Lower leg skin (tissue), 4 donors: ENCODE measurements at regions not wholly inside any gene's neighbourhood (a gene's known extent, or its start where the extent isn't known, plus 50 kb on each side); places are given as distances from the start of the nearest gene placed in this dataset.

Source experiments
- DNase-seq, 2 donors: peaks; one replicate each; pipeline ENCODE4 v3.0.0-alpha.2; 2019; ENCODE audit warnings: low spot score in 2 of 2
- H3K4me3 ChIP-seq: fragments of 200-600 bp; sonication (generic); 2 replicates; pipeline ENCODE4 v1.5.1; 2017; ENCODE audit warnings: mild to moderate bottlenecking, low read depth; ENCODE audit not compliant: poor library complexity, severe bottlenecking
- POLR2A ChIP-seq, 2 donors: fragments of 450-650 bp; IDR thresholded peaks; one replicate each; pipeline ENCODE4 v1.6.1; 2016 to 2017; ENCODE audit warnings: antibody characterized with exemption in 2 of 2, mild to moderate bottlenecking in 1 of 2, moderate library complexity in 1 of 2
- WGBS, 2 donors: methylation state at CpG; one replicate each; pipeline ENCODE4 v1.1.5; 2018; 5-methylcytosine and 5-hydroxymethylcytosine counted together
- intact Hi-C: fragments of 100-400 bp; cut with DNase I; formaldehyde crosslinking; loops from one replicate; pipeline ENCODE4 v1.15.0; 2023; ENCODE audit warnings: low total_unique reads
- TF ChIP-seq, protein P1 (sequence below), 3 donors: fragments of 450-650 bp; IDR thresholded peaks; one replicate each; pipeline ENCODE4 v1.5.1; 2016; ENCODE audit warnings: antibody characterized with exemption in 3 of 3, mild to moderate bottlenecking in 3 of 3, moderate library complexity in 2 of 3

DNA sequence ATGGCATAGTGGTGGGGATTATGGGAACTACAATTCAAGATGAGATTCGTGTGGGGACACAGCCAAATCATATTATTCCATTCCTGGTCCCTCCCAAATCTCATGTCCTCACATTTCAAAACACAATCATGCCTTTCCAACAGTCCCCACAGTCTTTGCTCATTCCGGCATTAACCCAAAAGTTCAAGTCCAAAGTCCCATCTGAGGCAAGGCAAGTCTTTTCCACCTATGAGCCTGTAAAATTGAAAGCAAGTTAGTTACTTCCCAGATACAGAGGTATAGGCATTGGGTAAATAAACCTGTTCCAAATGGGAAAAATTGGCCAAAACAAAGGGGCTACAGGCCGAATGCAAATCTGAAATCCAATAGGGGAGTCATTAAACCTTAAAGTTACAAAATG, 1063.2 kb downstream of the CDH11 start:
- TF ChIP-seq, protein P1, sequence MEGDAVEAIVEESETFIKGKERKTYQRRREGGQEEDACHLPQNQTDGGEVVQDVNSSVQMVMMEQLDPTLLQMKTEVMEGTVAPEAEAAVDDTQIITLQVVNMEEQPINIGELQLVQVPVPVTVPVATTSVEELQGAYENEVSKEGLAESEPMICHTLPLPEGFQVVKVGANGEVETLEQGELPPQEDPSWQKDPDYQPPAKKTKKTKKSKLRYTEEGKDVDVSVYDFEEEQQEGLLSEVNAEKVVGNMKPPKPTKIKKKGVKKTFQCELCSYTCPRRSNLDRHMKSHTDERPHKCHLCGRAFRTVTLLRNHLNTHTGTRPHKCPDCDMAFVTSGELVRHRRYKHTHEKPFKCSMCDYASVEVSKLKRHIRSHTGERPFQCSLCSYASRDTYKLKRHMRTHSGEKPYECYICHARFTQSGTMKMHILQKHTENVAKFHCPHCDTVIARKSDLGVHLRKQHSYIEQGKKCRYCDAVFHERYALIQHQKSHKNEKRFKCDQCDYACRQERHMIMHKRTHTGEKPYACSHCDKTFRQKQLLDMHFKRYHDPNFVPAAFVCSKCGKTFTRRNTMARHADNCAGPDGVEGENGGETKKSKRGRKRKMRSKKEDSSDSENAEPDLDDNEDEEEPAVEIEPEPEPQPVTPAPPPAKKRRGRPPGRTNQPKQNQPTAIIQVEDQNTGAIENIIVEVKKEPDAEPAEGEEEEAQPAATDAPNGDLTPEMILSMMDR (IDR thresholded peaks at IDR 0.05), result no peak
- TF ChIP-seq POLR2A (IDR thresholded peaks at IDR 0.05), result no peak
- no peak for DNase-seq
- WGBS, 2 donors, result 86 to 91% methylated on average over 3 of the region's 3 CpGs
- no peak overlapping the region for H3K4me3 ChIP-seq
- intact Hi-C loops, result no loop called here

GRCh38 chr16:64051824-64052223, 1070.0 kb downstream of the CDH11 start:
- intact Hi-C loops, result no loop called here
- no peak overlapping the region for H3K4me3 ChIP-seq
- TF ChIP-seq, protein P1 (IDR thresholded peaks at IDR 0.05), result no peak
- TF ChIP-seq POLR2A (IDR thresholded peaks at IDR 0.05), result no peak
- DNase-seq, result no peak

DNA sequence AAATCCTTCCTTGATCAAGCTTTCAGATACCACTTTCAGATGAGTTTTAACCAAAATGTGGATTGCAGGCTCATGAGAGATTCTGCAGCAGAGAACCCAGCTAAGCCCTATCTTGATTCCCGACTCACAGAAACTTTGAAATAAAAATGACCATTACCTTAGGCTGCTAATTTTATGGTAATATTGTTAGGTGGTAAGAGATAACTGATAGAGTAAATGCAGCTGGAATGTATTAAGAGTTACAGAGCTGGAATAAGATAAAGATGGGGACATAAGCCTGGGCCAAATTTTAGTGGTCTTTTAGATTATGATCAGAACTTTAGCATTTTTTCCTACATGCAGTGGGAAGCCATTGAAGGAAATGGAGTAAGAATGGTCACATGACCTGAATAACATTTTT, 1074.0 kb downstream of the CDH11 start:
- no peak overlapping the region for H3K4me3 ChIP-seq
- intact Hi-C loops, result no loop called here
- TF ChIP-seq, protein P1 (IDR thresholded peaks at IDR 0.05), result no peak
- no peak for TF ChIP-seq POLR2A (IDR thresholded peaks at IDR 0.05)
- 76 to 91% methylated on average over 1 of the region's 1 CpG for WGBS, 2 donors
- no peak for DNase-seq

- H3K4me3 ChIP-seq, result no peak overlapping the region
- no peak for DNase-seq
- WGBS, 2 donors, result 95 to 96% methylated on average over 1 of the region's 1 CpG
- intact Hi-C loops, result no loop called here
- TF ChIP-seq, protein P1 (IDR thresholded peaks at IDR 0.05), result no peak
- no peak for TF ChIP-seq POLR2A (IDR thresholded peaks at IDR 0.05)
Observed at GRCh38 chr16:64047207-64047606, 1074.7 kb downstream of the CDH11 start.

DNA sequence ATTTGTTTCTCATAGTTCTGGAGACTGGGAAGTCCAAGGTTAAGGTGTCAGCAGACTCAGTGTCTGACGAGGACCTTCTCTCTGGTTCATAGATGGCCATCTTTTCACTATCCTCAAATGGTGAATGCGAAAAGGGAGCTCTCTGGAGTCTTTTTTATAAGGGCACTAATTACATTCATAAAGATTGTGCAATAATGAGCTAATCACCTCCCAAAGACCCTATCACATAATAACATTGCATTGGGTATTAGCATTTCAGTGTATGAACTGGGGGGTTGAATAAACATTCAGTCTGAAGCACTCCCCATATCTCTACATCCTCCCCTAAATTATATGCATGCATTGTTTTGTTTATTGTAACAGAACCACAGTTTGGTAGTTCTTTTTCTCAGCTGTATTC, 1086.5 kb downstream of the CDH11 start:
- DNase-seq, result no peak
- H3K4me3 ChIP-seq, result no peak overlapping the region
- WGBS, 2 donors, result 83 to 89% methylated on average over 2 of the region's 2 CpGs
- intact Hi-C loops, result no loop called here
- TF ChIP-seq, protein P1 (IDR thresholded peaks at IDR 0.05), result no peak
- TF ChIP-seq POLR2A (IDR thresholded peaks at IDR 0.05), result no peak

DNA sequence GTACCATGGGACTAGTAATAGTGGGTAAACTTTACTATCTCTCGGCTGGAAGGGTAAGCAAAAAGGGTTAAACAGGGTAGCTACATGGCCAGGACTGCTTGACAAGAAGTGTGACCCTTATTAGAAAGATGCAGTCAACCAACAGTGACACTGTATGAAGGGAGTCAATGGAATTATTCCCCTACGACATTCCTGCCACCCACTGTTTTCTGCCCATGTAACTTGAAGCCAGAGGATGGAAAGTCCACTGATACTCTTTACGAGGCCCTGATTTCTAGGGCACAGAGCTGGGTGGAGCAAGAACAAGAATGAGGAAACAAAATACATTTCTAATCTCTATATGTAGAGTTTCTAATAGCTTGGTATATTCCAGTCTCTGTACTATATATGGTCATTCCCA, 1102.5 kb downstream of the CDH11 start:
- intact Hi-C loops, result no loop called here
- 90 to 95% methylated on average over 3 of the region's 3 CpGs for WGBS, 2 donors
- H3K4me3 ChIP-seq, result no peak overlapping the region
- DNase-seq, result no peak
- TF ChIP-seq, protein P1 (IDR thresholded peaks at IDR 0.05), result no peak
- TF ChIP-seq POLR2A (IDR thresholded peaks at IDR 0.05), result no peak
